ENCODE measurements at regions not wholly inside any gene's neighbourhood (a gene's known extent, or its start where the extent isn't known, plus 50 kb on each side); places are given as distances from the start of the nearest gene placed in this dataset.
"Not testable (repeated sequence)": the region's sequence is repeated elsewhere in the genome, so short reads cannot be mapped to it uniquely, and the experiment has no call there.

- no peak overlapping the region for H3K27ac ChIP-seq (ENCODE audit: low read depth, low read length)
- peaks cover 11% of the 10 kb centered on the region; the same call in 1 of the 2 replicates for H3K9me3 ChIP-seq (ENCODE audit: control insufficient read depth, insufficient read depth, low read depth, low read length)
- no peaks in the 10 kb centered on the region for H3K36me3 ChIP-seq (ENCODE audit: control insufficient read depth, insufficient read depth, low read length)
- no peak overlapping the region for H3K9ac ChIP-seq (ENCODE audit: low read length)
- H3K4me1 ChIP-seq (ENCODE audit: control insufficient read depth, insufficient read depth, low read length), result no peaks in the 10 kb centered on the region
- no peak overlapping the region for H3K4me3 ChIP-seq (ENCODE audit: low read depth, low read length)
- no peaks in the 10 kb centered on the region for H3K27me3 ChIP-seq (ENCODE audit: control insufficient read depth, insufficient read depth, low read length)
These were observed 1278.0 kb upstream of the ALCAM start for GRCh38 chr3:104088738-104089137.

GRCh38 chr3:104089987-104090386 is 1276.7 kb upstream of the ALCAM start:
- H3K27me3 ChIP-seq (ENCODE audit: control insufficient read depth, insufficient read depth, low read length); H3K4me3 ChIP-seq (ENCODE audit: low read depth, low read length); H3K9ac ChIP-seq (ENCODE audit: low read length); H3K4me1 ChIP-seq (ENCODE audit: control insufficient read depth, insufficient read depth, low read length); H3K36me3 ChIP-seq (ENCODE audit: control insufficient read depth, insufficient read depth, low read length); H3K27ac ChIP-seq (ENCODE audit: low read depth, low read length): not testable (repeated sequence)
- peaks cover 11% of the 10 kb centered on the region; the same call in 1 of the 2 replicates for H3K9me3 ChIP-seq (ENCODE audit: control insufficient read depth, insufficient read depth, low read depth, low read length)

- H3K27me3 ChIP-seq (ENCODE audit: control insufficient read depth, insufficient read depth, low read length), result no peaks in the 10 kb centered on the region
- no peak overlapping the region for H3K27ac ChIP-seq (ENCODE audit: low read depth, low read length)
- no peaks in the 10 kb centered on the region for H3K9me3 ChIP-seq (ENCODE audit: control insufficient read depth, insufficient read depth, low read depth, low read length)
- no peak overlapping the region for H3K4me3 ChIP-seq (ENCODE audit: low read depth, low read length)
- no peaks in the 10 kb centered on the region for H3K36me3 ChIP-seq (ENCODE audit: control insufficient read depth, insufficient read depth, low read length)
- H3K9ac ChIP-seq (ENCODE audit: low read length), result no peak overlapping the region
- peaks cover 5% of the 10 kb centered on the region; the same call in 1 of the 2 replicates for H3K4me1 ChIP-seq (ENCODE audit: control insufficient read depth, insufficient read depth, low read length)
These were observed 1265.0 kb upstream of the ALCAM start for GRCh38 chr3:104101736-104102135.

GRCh38 chr3:104102386-104102785 is 1264.3 kb upstream of the ALCAM start:
- no peaks in the 10 kb centered on the region for H3K27me3 ChIP-seq (ENCODE audit: control insufficient read depth, insufficient read depth, low read length)
- H3K4me1 ChIP-seq (ENCODE audit: control insufficient read depth, insufficient read depth, low read length), result peaks cover 5% of the 10 kb centered on the region; the same call in 1 of the 2 replicates
- H3K9ac ChIP-seq (ENCODE audit: low read length), result no peak overlapping the region
- no peak overlapping the region for H3K4me3 ChIP-seq (ENCODE audit: low read depth, low read length)
- H3K27ac ChIP-seq (ENCODE audit: low read depth, low read length), result no peak overlapping the region
- H3K9me3 ChIP-seq (ENCODE audit: control insufficient read depth, insufficient read depth, low read depth, low read length), result no peaks in the 10 kb centered on the region
- no peaks in the 10 kb centered on the region for H3K36me3 ChIP-seq (ENCODE audit: control insufficient read depth, insufficient read depth, low read length)

GRCh38 chr3:104106276-104106675 is 1260.4 kb upstream of the ALCAM start:
- Histone ChIP-seq H3K36me3 (ENCODE audit: control insufficient read depth, insufficient read depth, low read length) (no peaks in the 10 kb centered on the region), H3K9me3 (ENCODE audit: control insufficient read depth, insufficient read depth, low read depth, low read length) (no peaks in the 10 kb centered on the region), H3K27me3 (ENCODE audit: control insufficient read depth, insufficient read depth, low read length) (no peaks in the 10 kb centered on the region), H3K4me1 (ENCODE audit: control insufficient read depth, insufficient read depth, low read length) (peaks cover 5% of the 10 kb centered on the region; the same call in 1 of the 2 replicates), H3K27ac (ENCODE audit: low read depth, low read length) (no peak overlapping the region), H3K9ac (ENCODE audit: low read length) (no peak overlapping the region), H3K4me3 (ENCODE audit: low read depth, low read length) (no peak overlapping the region)

- Histone ChIP-seq H3K27ac (ENCODE audit: low read depth, low read length) (no peak overlapping the region), H3K4me3 (ENCODE audit: low read depth, low read length) (no peak overlapping the region), H3K4me1 (ENCODE audit: control insufficient read depth, insufficient read depth, low read length) (peaks cover 5% of the 10 kb centered on the region; the same call in 1 of the 2 replicates), H3K27me3 (ENCODE audit: control insufficient read depth, insufficient read depth, low read length) (no peaks in the 10 kb centered on the region), H3K9me3 (ENCODE audit: control insufficient read depth, insufficient read depth, low read depth, low read length) (no peaks in the 10 kb centered on the region), H3K9ac (ENCODE audit: low read length) (no peak overlapping the region), H3K36me3 (ENCODE audit: control insufficient read depth, insufficient read depth, low read length) (no peaks in the 10 kb centered on the region)
These were observed 1258.2 kb upstream of the ALCAM start for GRCh38 chr3:104108522-104108921.

GRCh38 chr3:104126463-104126862 is 1240.2 kb upstream of the ALCAM start:
- Histone ChIP-seq H3K9me3 (ENCODE audit: control insufficient read depth, insufficient read depth, low read depth, low read length) (no peaks in the 10 kb centered on the region), H3K9ac (ENCODE audit: low read length) (no peak overlapping the region), H3K4me3 (ENCODE audit: low read depth, low read length) (no peak overlapping the region), H3K27me3 (ENCODE audit: control insufficient read depth, insufficient read depth, low read length) (no peaks in the 10 kb centered on the region), H3K36me3 (ENCODE audit: control insufficient read depth, insufficient read depth, low read length) (no peaks in the 10 kb centered on the region), H3K4me1 (ENCODE audit: control insufficient read depth, insufficient read depth, low read length) (peaks cover 8% of the 10 kb centered on the region; the same call in 1 of the 2 replicates), H3K27ac (ENCODE audit: low read depth, low read length) (no peak overlapping the region)

- Histone ChIP-seq H3K27ac (ENCODE audit: low read depth, low read length) (no peak overlapping the region), H3K27me3 (ENCODE audit: control insufficient read depth, insufficient read depth, low read length) (no peaks in the 10 kb centered on the region), H3K4me3 (ENCODE audit: low read depth, low read length) (no peak overlapping the region), H3K9ac (ENCODE audit: low read length) (no peak overlapping the region), H3K9me3 (ENCODE audit: control insufficient read depth, insufficient read depth, low read depth, low read length) (no peaks in the 10 kb centered on the region), H3K36me3 (ENCODE audit: control insufficient read depth, insufficient read depth, low read length) (no peaks in the 10 kb centered on the region), H3K4me1 (ENCODE audit: control insufficient read depth, insufficient read depth, low read length) (peaks cover 8% of the 10 kb centered on the region; the same call in 1 of the 2 replicates)
These were observed 1239.7 kb upstream of the ALCAM start for GRCh38 chr3:104126864-104127553.

DNA sequence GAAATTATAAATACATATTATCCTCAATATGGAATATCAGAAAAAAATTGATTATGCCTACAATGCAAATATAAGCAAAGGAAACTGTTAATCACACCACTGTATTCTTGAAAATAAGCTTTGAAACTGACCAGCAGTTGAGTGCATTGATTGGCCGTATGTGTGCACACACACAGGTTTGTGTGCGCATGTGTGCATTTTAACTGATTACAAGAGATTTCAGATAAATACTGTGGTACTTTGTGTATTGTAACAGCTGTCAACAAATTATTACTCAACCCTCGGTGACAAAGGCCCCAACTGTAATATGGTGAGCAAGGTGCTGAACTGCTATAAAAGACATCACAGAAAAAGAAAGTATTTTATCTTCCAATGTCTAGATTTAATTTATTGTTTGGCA is 1238.9 kb upstream of the ALCAM start:
- Histone ChIP-seq H3K27me3 (ENCODE audit: control insufficient read depth, insufficient read depth, low read length) (no peaks in the 10 kb centered on the region), H3K36me3 (ENCODE audit: control insufficient read depth, insufficient read depth, low read length) (no peaks in the 10 kb centered on the region), H3K27ac (ENCODE audit: low read depth, low read length) (no peak overlapping the region), H3K9ac (ENCODE audit: low read length) (no peak overlapping the region), H3K4me1 (ENCODE audit: control insufficient read depth, insufficient read depth, low read length) (peaks cover 8% of the 10 kb centered on the region; the same call in 1 of the 2 replicates), H3K9me3 (ENCODE audit: control insufficient read depth, insufficient read depth, low read depth, low read length) (no peaks in the 10 kb centered on the region), H3K4me3 (ENCODE audit: low read depth, low read length) (no peak overlapping the region)

DNA sequence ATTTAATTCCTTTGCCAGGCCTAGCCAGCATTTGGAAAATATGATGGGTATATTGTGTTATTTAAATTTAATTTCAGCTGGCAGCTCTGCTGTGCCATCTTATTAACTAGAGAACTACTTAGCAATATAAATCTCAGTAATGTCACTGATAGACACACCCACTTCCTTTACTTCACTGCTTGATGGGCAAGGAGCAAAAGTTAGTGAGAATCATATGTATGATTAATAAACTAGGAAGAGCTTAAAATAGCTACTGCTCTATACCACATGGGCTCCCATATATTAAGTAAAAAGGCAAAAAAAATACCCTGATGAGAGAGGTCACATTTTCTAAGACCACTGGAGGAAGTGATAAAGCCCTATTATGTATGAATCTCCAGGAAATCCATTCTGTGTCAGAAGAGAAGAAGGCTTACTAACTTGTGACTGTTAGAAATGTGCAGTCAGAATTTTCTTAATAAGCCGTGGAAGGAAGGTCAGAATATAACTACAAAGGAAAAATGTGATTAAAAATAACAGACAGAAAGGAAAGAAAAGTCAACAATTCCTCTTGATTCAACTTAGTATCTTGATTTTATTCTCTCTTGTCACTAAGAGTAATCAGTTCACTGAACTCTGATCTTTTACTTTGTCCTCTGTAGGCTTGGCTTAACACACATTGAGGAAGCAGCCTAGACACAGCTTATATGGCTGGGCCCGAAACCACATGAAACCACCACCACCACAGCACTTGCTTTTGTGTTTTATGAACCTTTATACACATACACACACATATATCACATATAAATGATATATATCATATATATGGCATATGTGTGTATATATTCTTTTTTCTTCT is 1233.9 kb upstream of the ALCAM start:
- no peaks in the 10 kb centered on the region for H3K27me3 ChIP-seq (ENCODE audit: control insufficient read depth, insufficient read depth, low read length)
- H3K9me3 ChIP-seq (ENCODE audit: control insufficient read depth, insufficient read depth, low read depth, low read length), result no peaks in the 10 kb centered on the region
- no peak overlapping the region for H3K27ac ChIP-seq (ENCODE audit: low read depth, low read length)
- no peaks in the 10 kb centered on the region for H3K36me3 ChIP-seq (ENCODE audit: control insufficient read depth, insufficient read depth, low read length)
- no peak overlapping the region for H3K9ac ChIP-seq (ENCODE audit: low read length)
- H3K4me3 ChIP-seq (ENCODE audit: low read depth, low read length), result no peak overlapping the region
- no peaks in the 10 kb centered on the region for H3K4me1 ChIP-seq (ENCODE audit: control insufficient read depth, insufficient read depth, low read length)

- Histone ChIP-seq H3K36me3 (ENCODE audit: control insufficient read depth, insufficient read depth, low read length) (no peaks in the 10 kb centered on the region), H3K27ac (ENCODE audit: low read depth, low read length) (no peak overlapping the region), H3K4me1 (ENCODE audit: control insufficient read depth, insufficient read depth, low read length) (no peaks in the 10 kb centered on the region), H3K9ac (ENCODE audit: low read length) (no peak overlapping the region), H3K4me3 (ENCODE audit: low read depth, low read length) (no peak overlapping the region), H3K27me3 (ENCODE audit: control insufficient read depth, insufficient read depth, low read length) (no peaks in the 10 kb centered on the region), H3K9me3 (ENCODE audit: control insufficient read depth, insufficient read depth, low read depth, low read length) (no peaks in the 10 kb centered on the region)
These were observed 1233.1 kb upstream of the ALCAM start for GRCh38 chr3:104133630-104134029.
